NCI-H460 (cell line): ENCODE measurements at regions not wholly inside any gene's neighbourhood (a gene's known extent, or its start where the extent isn't known, plus 50 kb on each side); places are given as distances from the start of the nearest gene placed in this dataset.

ENCODE experiments used
- DNase-seq: peaks from one replicate; pipeline ENCODE4 v3.0.0-alpha.2; 2016; ENCODE audit warnings: low read depth; ENCODE audit errors: extremely low read depth

DNA sequence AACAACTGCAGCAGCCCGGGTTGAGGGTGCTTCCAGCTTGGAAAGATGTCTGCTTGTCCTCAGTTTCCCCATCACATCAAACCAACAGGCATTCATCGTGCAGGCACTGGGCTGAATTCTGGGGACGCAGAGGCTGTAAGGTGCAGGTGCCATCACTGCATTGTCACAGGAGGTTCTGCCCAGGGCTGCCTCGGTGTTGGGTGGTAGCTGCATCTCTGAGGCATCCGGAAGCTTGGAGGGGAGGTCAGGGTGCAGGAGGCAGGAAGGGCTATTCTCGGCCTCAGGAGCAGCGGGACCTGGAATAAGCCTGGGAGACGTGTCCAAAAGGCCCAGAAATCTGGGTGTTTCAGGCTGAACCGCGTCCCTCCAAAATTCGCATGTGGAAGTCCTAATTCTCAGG, 134.6 kb downstream of the HMX1 start:
- no peak for DNase-seq

DNA sequence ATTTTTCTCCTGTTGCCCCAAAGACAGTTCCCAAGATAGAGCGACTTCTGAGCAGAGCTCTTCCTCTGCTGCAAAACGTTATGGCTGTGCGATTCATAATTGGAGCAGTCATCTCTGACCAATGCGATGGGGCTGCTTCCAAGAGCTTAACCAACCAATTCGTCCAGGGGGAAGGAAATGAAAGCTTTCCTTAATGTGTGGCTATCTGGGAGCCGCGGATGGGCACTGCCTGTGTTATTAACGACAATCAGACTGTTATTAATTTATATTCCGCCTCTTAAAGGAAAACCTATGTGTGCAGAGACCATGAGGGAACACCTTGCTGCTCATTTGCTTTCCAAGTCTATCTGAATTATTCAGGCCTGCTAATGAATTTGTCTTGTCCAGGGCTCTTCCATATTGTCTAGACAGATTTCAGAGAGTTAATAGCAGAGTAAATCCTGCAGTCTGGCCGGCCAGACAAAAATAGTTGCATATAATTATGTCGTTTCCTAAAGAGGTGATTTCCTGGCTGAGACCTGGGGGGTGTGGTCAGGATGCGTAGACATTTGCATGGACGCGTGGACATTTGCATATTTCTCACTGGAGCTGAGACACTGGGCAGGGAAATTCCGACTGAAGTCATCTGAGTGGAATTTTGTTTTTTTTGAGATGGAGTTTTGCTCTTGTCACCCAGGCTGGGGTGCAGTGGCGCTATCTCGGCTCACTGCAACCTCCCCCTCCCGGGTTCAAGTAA, 135.4 kb downstream of the HMX1 start:
- DNase-seq = no peak

DNA sequence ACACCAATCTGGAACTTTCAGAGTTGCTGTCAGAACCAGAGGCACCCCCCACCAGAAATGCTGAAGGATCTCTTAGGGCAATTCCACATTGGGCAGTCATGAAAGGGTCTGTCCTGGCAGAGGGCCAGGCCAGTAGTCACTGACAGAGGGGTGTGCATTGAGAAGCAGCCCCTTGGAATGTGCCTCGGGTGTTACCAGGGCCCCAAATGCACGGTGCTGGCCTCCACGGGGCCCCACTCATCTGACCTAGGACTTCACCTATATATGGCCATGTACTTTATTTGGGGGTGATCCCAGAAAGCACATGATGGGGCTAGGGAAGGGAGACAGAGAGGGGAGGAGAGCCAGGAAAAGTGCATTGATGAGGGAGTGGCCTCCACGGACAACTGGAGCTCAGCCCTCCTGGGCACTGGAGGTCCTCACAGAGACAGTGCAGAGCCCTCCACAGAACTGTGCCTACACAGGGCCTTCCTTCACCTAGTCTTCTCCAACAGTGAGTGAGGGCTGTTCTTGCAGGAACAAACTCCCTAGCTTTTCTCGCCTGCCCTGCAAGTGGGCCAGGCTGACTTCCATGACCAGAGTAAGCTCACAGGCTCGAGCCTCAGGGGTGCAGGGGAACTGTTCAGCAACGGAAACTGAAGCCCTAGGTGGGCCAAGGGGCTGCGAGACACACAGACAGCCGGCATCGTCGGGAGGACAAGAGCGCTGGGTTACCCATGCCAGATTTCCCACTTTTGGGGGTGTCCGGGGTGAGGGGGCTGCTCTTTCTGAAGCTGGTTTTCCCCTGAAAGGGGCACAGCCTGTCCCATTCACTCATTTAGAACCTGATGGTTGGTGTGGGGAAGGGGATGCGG, 136.2 kb downstream of the HMX1 start:
- no peak for DNase-seq

DNA sequence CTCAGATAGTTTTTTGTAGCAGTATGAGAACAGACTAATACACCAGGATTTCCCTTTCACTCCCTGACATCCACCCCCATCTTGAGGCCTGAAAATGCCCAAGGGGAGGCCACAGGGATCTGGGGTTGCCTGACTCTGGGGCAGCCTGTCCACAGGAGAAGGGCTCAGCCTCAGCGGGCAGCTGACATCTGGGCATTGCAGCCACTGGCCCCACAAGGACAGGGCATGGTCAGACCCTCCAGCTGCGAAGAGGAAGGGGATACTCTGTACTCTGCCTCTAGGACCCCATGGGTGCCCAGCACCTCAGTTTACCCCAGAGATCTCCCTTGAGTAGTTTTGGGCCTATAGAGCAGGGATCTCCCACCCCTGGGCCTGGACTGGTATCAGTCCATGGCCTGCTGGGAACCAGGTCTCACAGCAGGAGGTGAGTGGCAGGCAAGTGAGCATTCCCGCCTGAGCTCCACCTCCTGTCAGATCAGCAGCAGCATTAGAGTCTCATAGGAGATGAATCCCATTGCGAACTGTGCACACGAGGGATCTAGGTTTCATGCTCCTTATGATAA, 138.9 kb downstream of the HMX1 start:
- no peak for DNase-seq

DNA sequence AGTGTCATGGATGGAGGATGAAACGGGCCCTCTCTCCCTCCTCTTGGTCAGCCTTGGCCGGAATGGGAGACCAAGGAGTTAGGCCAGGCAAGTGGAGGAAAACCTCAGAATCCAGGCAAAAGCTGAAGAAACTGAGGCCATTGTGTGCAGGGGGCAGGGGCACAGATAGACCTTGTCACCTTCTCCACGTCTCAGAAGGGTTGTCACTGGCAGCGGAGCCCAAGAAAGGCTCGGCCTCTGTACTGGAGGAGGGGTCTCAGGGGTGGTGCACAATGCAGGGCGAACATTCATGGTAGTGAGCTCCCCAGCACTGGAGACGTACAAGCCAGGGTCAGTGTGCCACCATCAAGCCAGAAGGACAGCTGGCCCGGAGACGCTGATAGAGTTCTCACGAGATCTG, 139.5 kb downstream of the CPZ start:
- no peak for DNase-seq

DNA sequence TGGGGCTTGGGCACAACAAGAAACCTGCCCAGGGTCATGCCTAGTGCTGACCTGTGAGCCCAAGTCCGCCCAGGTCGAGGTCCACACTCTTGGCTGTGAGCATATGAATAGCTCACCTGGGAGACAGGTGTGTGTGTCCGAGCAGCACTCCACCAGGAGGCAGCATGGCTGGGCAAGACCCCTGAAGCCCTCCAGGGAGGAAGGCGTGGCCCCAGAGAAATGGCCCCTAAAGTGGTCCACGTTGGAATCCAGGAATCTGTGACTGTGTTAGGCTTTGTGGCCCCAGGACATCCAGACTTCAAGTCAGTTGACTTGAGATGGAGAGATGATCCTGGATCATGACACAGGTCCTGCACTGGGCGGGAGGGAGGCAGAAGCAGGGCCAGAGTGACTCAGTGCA, 138.8 kb downstream of the CPZ start:
- no peak for DNase-seq

DNA sequence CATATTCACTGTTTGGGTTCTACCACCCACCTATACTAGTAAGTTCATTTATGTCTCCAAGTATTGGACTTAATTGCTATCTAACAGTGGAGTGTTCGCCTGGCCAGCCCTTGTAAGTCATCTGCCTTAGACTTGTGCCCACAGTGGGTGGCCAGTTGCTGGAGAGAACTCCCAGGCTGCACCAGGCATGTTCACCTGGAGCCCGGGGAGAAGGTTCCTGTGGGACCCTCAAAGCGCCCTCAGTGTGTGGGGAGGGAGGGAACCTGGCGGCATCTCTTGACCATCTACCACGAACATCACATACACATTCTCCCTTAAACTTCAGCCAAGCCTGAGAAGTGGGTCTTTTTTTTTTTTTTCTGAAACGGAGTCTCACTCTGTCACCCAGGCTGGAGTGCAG, 138.1 kb downstream of the CPZ start:
- no peak for DNase-seq

DNA sequence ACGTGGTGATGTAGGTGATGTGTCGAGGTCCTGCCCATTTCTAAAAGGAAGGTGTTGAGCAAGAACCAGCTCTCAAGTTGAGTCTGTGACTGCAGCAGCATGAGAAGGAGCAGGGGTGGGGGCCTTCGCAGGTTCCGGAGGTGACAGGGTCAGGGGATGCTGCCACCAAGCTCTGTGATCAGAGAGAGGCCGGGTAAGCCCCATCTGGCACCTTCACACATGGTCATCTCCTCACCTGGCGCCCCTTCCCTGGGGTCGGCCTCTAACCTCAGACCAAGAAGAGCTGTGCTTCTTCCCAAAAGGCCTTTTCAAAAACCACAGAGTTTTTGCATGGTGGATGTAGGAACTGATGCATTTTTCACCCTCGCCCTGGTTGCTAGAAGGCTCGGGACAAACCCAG, 137.6 kb downstream of the CPZ start:
- no peak for DNase-seq

DNA sequence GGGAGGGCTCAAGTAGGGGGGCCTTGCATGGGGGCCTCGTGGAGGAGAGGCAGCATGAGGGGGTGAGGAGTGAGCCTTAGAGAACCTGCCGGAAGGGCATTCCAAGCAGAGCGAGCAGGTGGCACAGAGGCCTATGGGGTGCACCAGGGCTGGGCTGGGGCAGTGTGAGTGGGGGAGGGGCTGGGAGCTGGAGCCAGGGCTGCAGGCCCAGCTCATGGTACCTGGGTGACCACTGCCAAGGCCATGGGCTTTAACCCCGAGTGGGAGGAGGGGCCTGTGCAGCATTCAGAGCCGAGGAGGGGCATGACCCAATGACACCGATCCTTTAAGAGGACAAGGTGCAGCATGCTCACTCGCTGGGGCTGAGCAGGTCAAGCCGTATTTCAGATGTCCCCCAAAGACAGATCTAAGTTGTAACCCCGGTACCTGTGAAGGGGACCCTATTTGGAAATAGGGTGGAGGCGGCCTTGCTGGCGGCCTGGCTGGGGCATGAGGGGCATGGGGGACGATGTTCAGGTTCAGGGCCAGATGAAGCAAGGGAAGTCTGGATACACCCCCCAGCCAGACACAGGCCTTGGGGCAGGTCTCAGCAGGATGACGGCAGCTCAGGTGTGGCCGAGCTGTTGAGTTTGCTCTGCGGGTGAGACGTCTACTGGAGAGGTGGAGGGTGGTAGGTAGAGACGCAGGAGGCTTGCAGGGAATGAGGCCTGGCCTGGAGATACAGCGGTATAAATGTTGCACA, 137.0 kb downstream of the CPZ start:
- DNase-seq = no peak

DNA sequence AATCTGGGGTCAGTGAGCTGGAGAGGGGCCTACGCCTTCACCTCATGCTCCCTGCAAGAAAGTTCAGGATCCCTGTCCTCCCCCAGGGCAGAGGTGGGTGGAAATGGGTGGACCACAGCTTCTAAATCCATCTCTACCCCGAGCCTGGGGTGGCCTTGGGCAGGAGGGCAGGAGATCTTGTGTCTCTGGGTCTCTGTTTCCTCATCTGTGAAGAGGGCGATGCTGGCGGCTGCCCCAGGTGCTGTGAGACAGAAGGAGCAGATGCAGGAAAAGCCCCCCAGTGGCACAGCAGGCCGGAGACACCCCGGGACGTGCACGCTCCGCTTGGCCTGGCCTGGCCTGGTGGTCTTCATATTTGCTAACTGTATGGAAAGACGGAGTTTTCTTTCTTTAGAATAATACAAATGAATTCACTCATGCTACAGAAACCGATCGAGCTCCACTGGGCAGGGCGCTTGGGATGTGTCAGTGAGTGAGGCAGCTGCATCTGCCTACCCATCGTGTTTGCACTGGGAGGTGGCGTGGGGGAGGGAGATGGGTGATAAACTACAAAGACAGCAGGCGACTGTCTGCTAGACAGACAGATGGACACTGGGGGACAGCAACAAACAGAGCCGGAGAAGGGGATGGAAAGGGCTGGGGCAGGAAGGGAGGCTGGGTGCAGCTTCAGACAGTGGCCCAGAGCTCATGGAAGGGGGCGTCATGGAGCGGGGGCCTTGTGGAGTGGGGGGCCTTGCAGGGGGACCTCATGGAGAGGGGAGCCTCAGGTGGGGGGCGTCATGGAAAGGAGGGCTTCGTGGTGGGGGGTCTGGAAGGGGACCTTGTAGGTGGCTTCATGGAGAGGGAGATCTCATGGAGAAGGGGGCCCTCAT, 136.2 kb downstream of the CPZ start:
- no peak for DNase-seq

DNA sequence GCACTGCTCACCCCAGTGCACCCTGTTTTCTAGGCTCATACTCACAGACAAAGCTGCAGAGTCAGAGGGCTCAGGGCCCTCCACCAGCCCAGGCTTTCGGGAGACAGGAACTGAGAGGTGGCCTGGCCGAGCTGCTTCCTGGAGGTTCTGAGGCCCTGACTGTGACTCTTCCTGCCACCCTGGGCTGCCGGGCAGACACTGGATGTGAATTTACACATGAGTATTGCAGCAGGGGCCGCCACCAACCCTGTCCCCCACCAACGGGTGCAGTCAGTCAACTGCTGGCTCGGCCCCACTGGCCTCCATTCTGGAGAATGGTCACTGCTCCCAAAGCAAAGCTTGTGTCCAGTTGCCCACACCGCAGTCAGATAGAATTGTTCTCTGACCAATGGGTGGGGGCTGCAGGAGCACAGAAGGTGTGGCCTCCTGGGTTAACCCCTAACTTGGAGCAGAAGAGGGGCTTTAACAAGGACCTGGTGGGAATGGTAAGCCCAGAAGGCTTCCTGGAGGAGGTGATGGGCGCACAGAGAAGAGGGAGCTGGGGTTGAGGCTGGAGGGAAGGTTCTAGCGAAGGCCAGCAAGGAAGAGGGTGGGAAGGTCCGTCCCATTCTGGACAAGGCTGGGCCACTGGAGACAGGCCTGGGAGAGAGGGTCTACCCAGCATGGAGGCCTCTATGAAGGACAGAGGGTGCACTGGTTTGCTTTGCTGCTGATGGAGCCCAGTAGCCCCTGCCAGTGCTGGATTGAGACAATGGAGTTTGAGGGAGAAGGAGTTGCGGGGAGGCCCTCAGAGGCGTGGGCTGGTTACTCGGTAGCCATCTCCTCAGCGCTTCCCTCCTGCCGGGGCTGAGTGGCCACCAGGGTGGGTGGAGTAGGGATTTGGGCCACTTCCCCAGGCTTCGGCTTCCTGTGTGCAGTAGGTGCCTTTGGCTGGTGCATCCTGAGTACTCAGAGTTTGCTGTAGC, 135.3 kb downstream of the CPZ start:
- no peak for DNase-seq

DNA sequence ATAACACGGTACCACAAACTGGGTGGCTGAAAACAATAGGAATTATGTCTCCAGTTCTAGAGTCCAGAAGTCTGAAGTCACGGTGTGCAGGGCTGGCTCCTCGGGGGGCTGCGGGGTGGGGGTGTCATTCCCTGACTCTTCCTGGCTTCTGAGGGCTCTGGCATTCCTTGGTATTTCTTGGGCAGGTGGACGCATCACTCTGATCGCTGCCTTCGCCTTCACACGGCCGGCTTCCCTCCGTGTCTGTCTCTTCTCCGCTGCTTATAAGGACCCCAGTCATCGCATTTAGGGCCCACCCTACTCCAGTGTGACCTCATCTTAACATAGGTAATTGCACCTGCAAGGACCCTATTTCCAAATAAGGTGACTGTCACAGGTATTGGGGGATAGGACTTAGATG, 134.6 kb downstream of the CPZ start:
- no peak for DNase-seq

DNA sequence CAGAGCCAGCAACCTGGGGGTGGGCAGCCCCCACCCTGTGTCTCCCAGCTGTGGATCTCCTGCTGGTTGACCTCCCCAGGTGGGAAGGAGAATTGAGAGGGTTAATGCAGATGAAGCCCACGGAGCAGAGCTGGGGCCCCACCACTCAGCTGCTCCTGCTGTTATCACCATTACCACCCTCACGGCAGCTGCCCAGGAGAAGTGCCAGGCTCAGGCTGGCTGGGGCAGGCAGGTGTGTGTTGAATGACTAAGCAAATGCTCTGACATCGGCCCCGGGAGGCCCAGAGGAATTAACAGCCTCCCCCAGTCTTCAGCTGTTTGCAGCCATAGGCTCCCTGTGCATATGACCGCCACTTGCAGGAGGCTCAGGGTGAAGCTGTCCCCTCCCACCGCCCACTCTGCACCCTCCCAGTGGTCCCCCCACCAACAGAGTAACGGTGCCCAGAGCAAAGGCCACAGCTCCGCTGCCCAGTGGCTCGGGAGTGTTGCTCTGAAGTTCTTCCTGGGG, 133.8 kb downstream of the CPZ start:
- DNase-seq = no peak

DNA sequence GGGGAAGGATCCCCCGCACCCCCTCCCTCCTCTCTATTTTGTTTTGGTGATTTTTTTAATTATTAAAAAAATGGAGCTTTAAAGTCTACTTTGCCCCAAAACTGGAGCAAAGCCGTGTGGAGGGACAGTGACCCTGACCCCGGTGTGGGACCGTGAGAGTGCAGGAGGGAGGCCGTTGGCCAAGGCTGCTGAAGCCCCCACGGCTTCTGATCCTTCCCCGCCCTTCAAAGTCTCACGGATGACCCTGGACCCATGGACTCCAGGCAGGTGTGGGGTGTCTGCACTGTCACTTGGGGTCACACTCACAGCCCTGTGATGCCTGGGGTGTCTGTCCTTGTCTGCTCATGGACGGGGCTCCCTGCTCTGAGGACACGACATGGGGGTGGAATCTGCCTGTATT, 133.3 kb downstream of the CPZ start:
- no peak for DNase-seq

DNA sequence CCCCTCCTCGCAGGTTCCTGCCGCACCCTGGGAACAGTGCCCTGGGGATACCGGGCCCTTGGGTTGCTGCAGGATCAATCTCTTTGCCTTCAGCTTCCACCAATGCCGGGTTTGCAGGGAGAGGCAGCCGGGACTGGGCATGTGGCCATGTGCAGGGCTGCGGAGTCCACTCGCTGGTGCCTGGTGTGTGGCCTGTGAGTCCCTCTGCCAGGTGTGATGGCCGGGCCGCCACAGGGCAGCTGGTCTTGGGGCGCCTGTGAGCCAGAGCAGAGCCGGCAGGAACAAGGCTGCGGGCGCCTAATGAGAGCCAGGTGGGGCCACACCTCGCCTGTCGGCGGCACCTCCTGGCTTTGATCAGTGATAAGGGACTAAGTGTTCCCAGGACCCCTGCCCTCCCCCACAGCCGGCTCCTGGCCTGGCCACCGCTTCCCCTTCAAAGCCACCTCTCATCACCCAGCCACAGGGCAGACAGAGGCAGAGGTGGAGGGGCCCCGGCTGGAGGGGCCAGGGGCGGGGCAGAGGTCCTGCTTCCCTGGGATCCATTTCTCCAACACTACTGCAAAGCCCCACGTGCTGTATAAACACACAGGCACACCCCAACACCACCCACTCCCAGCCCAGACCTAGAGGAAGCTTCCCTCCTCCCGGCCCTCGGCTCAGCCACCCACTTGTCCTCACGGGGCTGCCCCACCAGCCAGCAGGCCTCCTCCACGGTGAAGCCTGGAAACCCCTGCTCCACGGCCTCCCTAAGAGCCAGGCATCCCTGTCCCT, 132.7 kb downstream of the CPZ start:
- no peak for DNase-seq

DNA sequence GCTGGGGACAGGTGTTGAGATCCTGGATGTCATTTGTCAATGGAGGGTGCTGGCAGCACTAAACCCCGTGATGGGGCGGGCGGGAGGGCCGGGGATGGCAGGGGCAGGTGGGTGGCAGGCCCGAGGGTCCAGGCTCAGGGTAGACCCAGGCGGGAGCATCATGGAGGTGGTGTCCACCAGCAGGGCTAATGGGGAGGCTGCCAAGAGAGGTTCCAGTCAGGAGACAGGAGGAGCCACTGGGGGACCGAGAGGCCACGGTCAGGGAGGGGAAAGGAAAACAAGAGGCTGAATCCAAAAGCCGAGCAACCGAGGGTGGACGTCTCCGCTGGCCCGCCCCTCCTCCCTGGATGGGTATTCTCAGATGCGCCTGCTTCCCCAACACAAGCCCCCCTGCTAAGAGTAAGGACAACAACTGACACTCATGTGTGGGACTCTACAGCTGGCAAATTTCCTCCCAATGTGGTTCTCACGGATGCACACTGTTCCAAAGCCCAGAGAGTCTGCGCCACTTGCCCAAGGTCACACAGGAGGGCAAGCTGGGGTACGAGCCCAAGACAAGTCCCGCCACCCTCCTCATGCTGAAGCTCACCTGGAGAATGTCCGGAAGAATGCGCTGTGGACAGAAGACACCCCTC, 132.0 kb downstream of the CPZ start:
- DNase-seq = no peak

DNA sequence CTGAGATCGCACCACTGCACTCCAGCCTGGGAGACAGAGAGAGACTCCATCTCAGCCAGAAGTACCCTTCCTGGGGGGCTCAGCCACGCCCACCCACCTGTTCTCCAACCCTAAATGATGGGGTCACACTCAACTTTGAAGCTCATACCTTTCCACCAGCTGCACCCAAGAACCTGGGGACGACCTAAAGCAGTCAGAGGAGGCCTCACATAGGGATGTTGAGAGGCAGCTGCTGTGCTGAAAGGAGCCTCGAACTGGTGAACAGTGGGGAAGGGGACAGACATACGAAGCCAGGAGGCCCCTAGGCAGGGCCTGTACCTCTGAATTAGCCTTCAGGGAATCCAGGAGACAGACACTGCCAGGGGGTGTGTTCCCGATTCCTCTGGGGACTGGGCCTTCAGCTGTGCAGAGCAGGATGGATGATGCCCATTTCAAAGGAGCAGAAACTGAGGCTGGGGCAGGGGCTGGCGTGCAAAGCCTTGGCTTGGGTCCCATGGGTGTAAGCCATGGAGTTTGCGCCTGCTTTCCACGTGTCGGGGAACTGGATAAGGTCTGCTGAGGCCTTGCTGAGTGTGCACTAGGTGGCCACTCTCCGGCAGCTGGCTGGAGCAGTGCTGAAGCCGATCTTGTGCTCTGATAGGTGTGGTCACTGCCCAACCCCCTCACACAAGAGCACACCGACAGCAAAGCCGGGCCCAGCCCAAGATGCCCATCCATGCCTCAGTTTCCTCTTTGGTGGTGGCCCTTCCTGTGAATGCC, 130.8 kb downstream of the CPZ start:
- DNase-seq = no peak
